SK-N-SH (cell line): ENCODE measurements at regions not wholly inside any gene's neighbourhood (a gene's known extent, or its start where the extent isn't known, plus 50 kb on each side); places are given as distances from the start of the nearest gene placed in this dataset.

Experiments
- CTCF ChIA-PET: fragments of 300-600, 350-600 bp; formaldehyde crosslinking; extraction: SDS; loops from one replicate; lab custom pipeline; 2021; lab: Yijun Ruan, JAX
- POLR2A ChIA-PET: fragments of 350-600 bp; sonication (Branson Sonifier 250); formaldehyde crosslinking; extraction: SDS; loops from one replicate; lab custom pipeline; 2020; ENCODE audit warnings: antibody characterized with exemption, inconsistent platforms; lab: Yijun Ruan, JAX
- DNase-seq: peaks from one replicate; pipeline ENCODE4 v3.0.0; 2012
- H2AFZ ChIP-seq: fragments of 200-600 bp; sonication (generic); 2 replicates; pipeline ENCODE4 v1.8.1; 2016; ENCODE audit warnings: antibody characterized with exemption, mild to moderate bottlenecking, low read depth
- H3F3A ChIP-seq: fragments of 200-600 bp; sonication (generic); replicated peaks from 2 replicates; pipeline ENCODE3; 2016; ENCODE audit warnings: antibody characterized with exemption, mild to moderate bottlenecking; ENCODE audit not compliant: insufficient read depth
- H3K27ac ChIP-seq, 2 experiments: fragments of 200-500 bp in 1 of 2; fragments of 200-600 bp in 1 of 2; sonication (Bioruptor generic) in 1 of 2; sonication (generic), shearing (Covaris generic) in 1 of 2; 2 replicates each; pipeline versions ENCODE4 v1.5.1 to v1.6.1; 2014 to 2016; ENCODE audit warnings: low read depth in 2 of 2, inconsistent platforms in 1 of 2, low read length in 1 of 2, mild to moderate bottlenecking in 1 of 2, mixed read lengths in 1 of 2
- H3K27me3 ChIP-seq: fragments of 200-600 bp; sonication (generic), shearing (Covaris generic); 2 replicates; pipeline ENCODE4 v1.6.1; 2016; ENCODE audit warnings: mixed run types; ENCODE audit not compliant: insufficient read depth
- H3K36me3 ChIP-seq, 2 experiments: fragments of 200-500 bp in 1 of 2; fragments of 200-600 bp in 1 of 2; sonication (Bioruptor generic) in 1 of 2; sonication (generic) in 1 of 2; replicated peaks in 1 of 2; 2 replicates each; pipeline versions ENCODE3 to v1.5.1; 2014 to 2016; ENCODE audit warnings: low read length in 1 of 2, mild to moderate bottlenecking in 1 of 2; ENCODE audit not compliant: insufficient read depth in 2 of 2, control insufficient read depth in 1 of 2
- H3K4me1 ChIP-seq, 2 experiments: fragments of 200-500 bp in 1 of 2; fragments of 200-600 bp in 1 of 2; sonication (Bioruptor generic) in 1 of 2; sonication (generic), shearing (Covaris generic) in 1 of 2; 2 replicates each; pipeline versions ENCODE4 v1.5.1 to v1.6.1; 2014 to 2016; ENCODE audit warnings: low read depth in 1 of 2, low read length in 1 of 2, mixed run types in 1 of 2; ENCODE audit not compliant: insufficient read depth in 2 of 2, control insufficient read depth in 1 of 2
- H3K4me2 ChIP-seq: fragments of 200-600 bp; sonication (generic), shearing (Covaris generic); 2 replicates; pipeline ENCODE4 v1.6.1; 2017; ENCODE audit warnings: mixed run types
- H3K4me3 ChIP-seq, 2 experiments: fragments of 200-500 bp in 1 of 2; fragments of 200-600 bp in 1 of 2; sonication (Bioruptor generic) in 1 of 2; sonication (generic), shearing (Covaris generic) in 1 of 2; 2 replicates each; pipeline versions ENCODE4 v1.5.1 to v1.8.1; 2014 to 2016; ENCODE audit warnings: low read depth in 2 of 2, inconsistent platforms in 1 of 2, low read length in 1 of 2, mild to moderate bottlenecking in 1 of 2, mixed read lengths in 1 of 2, moderate library complexity in 1 of 2
- H3K79me2 ChIP-seq: fragments of 200-600 bp; sonication (generic); 2 replicates; pipeline ENCODE4 v1.8.1; 2017; ENCODE audit warnings: mild to moderate bottlenecking; ENCODE audit not compliant: insufficient read depth
- H3K9ac ChIP-seq: fragments of 200-600 bp; sonication (generic); 2 replicates; pipeline ENCODE4 v1.6.1; 2017; ENCODE audit warnings: mixed run types
- H3K9me2 ChIP-seq: fragments of 200-600 bp; sonication (generic); 2 replicates; pipeline ENCODE4 v1.6.1; 2017; ENCODE audit warnings: mixed run types
- H3K9me3 ChIP-seq: fragments of 200-600 bp; sonication (generic); 2 replicates; pipeline ENCODE4 v1.6.1; 2017; ENCODE audit warnings: mixed run types, mild to moderate bottlenecking, moderate library complexity
- H4K20me1 ChIP-seq: fragments of 200-600 bp; sonication (generic); 2 replicates; pipeline ENCODE4 v1.6.1; 2017; ENCODE audit warnings: mild to moderate bottlenecking, mixed run types; ENCODE audit not compliant: insufficient read depth
- FOSL2 ChIP-seq: IDR thresholded peaks from 2 replicates; pipeline ENCODE4 v1.4.0; 2012; ENCODE audit warnings: low read depth, mild to moderate bottlenecking, moderate library complexity, borderline replicate concordance
- FOXJ3 ChIP-seq: sonication (generic); formaldehyde crosslinking; IDR thresholded peaks from 2 replicates; pipeline ENCODE4 v1.5.1; 2020; ENCODE audit warnings: mild to moderate bottlenecking, missing genetic modification reagents
- GATA2 ChIP-seq: sonication (generic); formaldehyde crosslinking; IDR thresholded peaks from 2 replicates; pipeline ENCODE4 v1.5.0; 2020; ENCODE audit warnings: mild to moderate bottlenecking, missing genetic modification reagents
- MXI1 ChIP-seq: IDR thresholded peaks from 2 replicates; pipeline ENCODE4 v1.6.1; 2012; ENCODE audit warnings: mild to moderate bottlenecking, low read depth, low read length, improper control_type of control experiment
- PBX3 ChIP-seq: IDR thresholded peaks from 2 replicates; pipeline ENCODE4; 2012
- RAD21 ChIP-seq: IDR thresholded peaks from 2 replicates; pipeline ENCODE4 v1.6.1; 2012; ENCODE audit warnings: mild to moderate bottlenecking, low read length
- RFX5 ChIP-seq: IDR thresholded peaks from 2 replicates; pipeline ENCODE4 v1.6.1; 2012; ENCODE audit warnings: mild to moderate bottlenecking, improper control_type of control experiment, low read length
- ZBTB33 ChIP-seq: IDR thresholded peaks from 2 replicates; pipeline ENCODE4 v1.4.0; 2012; ENCODE audit warnings: low read depth, borderline replicate concordance
- WGBS: methylation state at CpG from one replicate; pipeline ENCODE4 v1.1.6; 2017; ENCODE audit warnings: low lambda C conversion rate; 5-methylcytosine and 5-hydroxymethylcytosine counted together
- TF ChIP-seq, protein P1 (sequence below): fragments of 150-350 bp; IDR thresholded peaks from 2 replicates; pipeline ENCODE4 v1.6.1; 2017; ENCODE audit warnings: antibody characterized with exemption, low read length, low read depth, borderline replicate concordance
- TF ChIP-seq, protein P2 (sequence below): fragments of 150-350 bp; IDR thresholded peaks from 2 replicates; pipeline ENCODE4 v1.6.1; 2016; ENCODE audit warnings: mild to moderate bottlenecking, low read depth, low read length

DNA sequence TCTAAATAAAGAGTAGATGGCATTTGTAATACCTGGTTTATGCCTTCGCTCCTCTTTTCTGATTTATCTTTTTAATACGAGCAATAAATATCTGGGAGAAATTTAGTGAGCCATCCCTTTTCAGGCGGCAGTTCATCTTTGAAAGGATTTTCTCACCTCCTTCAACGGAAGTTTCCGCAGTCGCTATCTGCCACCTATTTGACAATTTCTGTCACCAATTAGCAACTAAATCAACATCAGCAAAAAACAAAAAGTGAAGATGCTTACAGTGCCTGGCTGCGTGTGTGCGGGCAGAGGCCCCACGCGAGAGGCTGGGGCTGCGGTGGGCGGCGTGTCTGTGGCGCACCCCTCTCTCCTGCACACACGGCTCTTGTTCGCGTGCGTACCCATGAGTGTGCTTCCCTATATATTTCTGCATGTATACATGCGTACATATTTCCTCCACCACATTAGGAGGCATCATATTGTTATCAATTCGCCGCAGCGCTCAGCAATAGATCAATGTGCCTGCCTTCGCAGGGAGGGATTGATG is 117.3 kb upstream of the BARHL2 start (continued):
- TF ChIP-seq, protein P1, sequence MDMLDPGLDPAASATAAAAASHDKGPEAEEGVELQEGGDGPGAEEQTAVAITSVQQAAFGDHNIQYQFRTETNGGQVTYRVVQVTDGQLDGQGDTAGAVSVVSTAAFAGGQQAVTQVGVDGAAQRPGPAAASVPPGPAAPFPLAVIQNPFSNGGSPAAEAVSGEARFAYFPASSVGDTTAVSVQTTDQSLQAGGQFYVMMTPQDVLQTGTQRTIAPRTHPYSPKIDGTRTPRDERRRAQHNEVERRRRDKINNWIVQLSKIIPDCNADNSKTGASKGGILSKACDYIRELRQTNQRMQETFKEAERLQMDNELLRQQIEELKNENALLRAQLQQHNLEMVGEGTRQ, result no peak

GRCh38 chr1:90833466-90834110 is 116.5 kb upstream of the BARHL2 start:
- ChIA-PET POLR2A (no interaction called here), CTCF (interaction anchor here (3.7 kb wide), 1 partner anchor 18 kb away, joined by 17 read pairs; no protein-coding TSS in a partner anchor)
- no peak for DNase-seq
- no peak overlapping the region for H3K27ac ChIP-seq
- no peaks in the 10 kb centered on the region for H3K36me3 ChIP-seq
- TF ChIP-seq FOXJ3 (CRISPR knock-in tag), result no peak
- TF ChIP-seq, protein P2, sequence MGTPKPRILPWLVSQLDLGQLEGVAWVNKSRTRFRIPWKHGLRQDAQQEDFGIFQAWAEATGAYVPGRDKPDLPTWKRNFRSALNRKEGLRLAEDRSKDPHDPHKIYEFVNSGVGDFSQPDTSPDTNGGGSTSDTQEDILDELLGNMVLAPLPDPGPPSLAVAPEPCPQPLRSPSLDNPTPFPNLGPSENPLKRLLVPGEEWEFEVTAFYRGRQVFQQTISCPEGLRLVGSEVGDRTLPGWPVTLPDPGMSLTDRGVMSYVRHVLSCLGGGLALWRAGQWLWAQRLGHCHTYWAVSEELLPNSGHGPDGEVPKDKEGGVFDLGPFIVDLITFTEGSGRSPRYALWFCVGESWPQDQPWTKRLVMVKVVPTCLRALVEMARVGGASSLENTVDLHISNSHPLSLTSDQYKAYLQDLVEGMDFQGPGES, result no peak
- TF ChIP-seq RFX5, result no peak
- TF ChIP-seq ZBTB33, result no peak
- no peak for TF ChIP-seq MXI1
- TF ChIP-seq PBX3, result no peak
- TF ChIP-seq RAD21, result no peak
- TF ChIP-seq GATA2 (CRISPR knock-in tag), result no peak
- no peak for TF ChIP-seq FOSL2
- no peak overlapping the region for H3K4me2 ChIP-seq
- H3K9me2 ChIP-seq, result no peaks in the 10 kb centered on the region
- no peak overlapping the region for H3K9ac ChIP-seq
- no peak overlapping the region for H2AFZ ChIP-seq
- no peaks in the 10 kb centered on the region for H3K9me3 ChIP-seq
- H3F3A ChIP-seq, result no peaks in the 10 kb centered on the region
- H3K4me1 ChIP-seq, result no peaks in the 10 kb centered on the region; a peak in 1 of 4 replicates
- no peaks in the 10 kb centered on the region for H4K20me1 ChIP-seq
- no peak overlapping the region for H3K4me3 ChIP-seq
- no peaks in the 10 kb centered on the region for H3K79me2 ChIP-seq
- WGBS, result 75% methylated on average over 6 of the region's 6 CpGs
- H3K27me3 ChIP-seq, result no peaks in the 10 kb centered on the region
